ENCODE measurements at regions not wholly inside any gene's neighbourhood (a gene's known extent, or its start where the extent isn't known, plus 50 kb on each side); places are given as distances from the start of the nearest gene placed in this dataset.

GRCh38 chr13:22128441-22129408 is 457.9 kb downstream of the FGF9 start:
- DNase-seq (ENCODE audit: low spot score), result no peak

DNA sequence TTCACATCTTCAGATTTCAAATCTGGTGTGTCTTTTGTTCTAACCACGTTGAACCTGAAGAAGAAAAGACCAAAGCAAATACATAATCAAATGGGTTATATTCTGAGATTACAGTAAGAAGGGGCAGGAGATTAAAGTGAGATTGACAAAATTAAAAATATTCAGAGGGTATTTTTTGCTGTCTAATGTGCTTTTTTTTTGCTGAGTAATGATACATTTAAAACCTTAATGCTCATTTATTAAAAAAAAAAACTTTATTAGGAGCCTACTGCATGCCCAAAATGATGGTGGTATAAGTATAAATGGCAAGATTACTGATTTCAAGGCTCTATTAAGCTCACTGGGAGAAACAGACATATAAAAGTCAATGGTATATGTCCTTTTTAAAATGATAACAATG is 459.4 kb downstream of the FGF9 start:
- DNase-seq (ENCODE audit: low spot score), result no peak

GRCh38 chr13:22134261-22134660 is 463.4 kb downstream of the FGF9 start:
- DNase-seq (ENCODE audit: low spot score), result no peak

- DNase-seq (ENCODE audit: low spot score), result no peak
Observed at GRCh38 chr13:22135446-22135845, 464.6 kb downstream of the FGF9 start.

DNA sequence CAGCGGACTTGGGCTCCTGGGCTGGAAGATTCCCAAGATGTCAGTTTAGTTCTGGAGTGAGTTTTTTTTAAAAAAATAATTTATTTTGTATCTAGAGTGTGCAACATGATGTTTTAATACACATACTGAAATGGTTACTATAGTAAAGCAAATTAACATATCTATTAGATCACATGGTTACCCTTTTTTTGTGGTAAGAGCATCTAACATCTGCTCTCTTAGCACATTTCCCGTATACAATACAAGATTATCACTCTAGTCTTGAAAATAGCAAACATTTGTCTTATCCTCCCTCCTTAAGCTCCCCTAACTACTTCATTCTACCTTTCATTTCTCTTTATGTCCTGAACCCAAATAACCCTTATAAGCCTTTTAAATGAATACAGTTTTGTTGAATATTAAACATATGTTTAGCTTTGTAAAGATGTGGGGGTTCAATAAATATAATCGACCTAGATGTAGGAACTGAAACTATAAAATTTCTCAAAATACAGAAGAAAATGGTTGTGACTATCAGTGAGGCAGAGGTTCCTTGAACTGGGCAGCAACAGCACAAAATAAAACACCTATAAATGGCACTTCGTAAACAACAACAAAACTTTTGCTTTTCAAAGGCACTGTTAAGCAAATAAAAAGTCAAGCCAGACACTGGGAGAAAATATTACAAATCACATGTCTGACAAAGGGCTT is 466.6 kb downstream of the FGF9 start:
- no peak for DNase-seq (ENCODE audit: low spot score)

GRCh38 chr13:22138947-22139346 is 468.1 kb downstream of the FGF9 start:
- DNase-seq (ENCODE audit: low spot score), result no peak

- DNase-seq (ENCODE audit: low spot score), result no peak
Observed at GRCh38 chr13:22141716-22142115, 470.8 kb downstream of the FGF9 start.

DNA sequence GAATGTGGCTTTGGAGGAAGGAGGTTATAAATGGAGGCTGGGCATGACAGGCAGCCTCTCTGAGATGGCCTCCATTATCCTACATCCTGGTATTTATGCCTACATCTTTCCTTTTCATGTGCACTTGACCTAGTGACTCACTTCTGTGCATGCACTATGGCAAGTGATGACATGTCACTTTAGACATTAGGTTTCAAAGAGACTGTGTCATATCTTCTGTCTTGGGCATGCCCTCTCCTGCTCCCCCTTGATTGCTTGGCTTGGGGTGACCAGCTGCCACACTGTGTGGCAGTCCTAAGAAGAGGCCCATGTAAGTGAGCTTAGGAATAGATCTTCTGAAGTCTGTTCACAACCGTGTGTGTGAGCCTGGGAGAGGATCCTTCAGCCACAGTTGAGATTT is 472.8 kb downstream of the FGF9 start:
- no peak for DNase-seq (ENCODE audit: low spot score)

DNA sequence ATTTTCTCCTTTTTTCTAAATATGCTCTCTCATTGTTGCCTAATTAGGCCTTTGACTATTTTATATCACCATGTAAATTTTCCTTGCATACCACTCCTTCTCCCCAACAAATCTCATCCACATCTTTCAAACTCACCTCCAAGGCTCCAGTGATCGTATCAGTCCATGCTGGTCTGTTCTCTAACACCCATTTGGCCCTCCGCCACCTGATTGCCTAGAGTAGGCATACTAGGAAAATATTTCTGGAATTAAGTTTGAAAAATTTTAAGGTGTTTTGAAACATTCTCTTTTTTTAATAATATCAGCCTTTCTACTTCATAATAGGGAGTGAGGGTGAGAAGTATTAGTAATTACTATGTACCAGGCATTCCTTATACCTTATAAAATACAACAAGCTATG is 473.9 kb downstream of the FGF9 start:
- no peak for DNase-seq (ENCODE audit: low spot score)

GRCh38 chr13:22148187-22148586 is 477.3 kb downstream of the FGF9 start:
- no peak for DNase-seq (ENCODE audit: low spot score)

- DNase-seq (ENCODE audit: low spot score), result no peak
Observed at GRCh38 chr13:22152751-22153150, 481.9 kb downstream of the FGF9 start.

- DNase-seq (ENCODE audit: low spot score), result no peak
Observed at GRCh38 chr13:22154041-22154440, 483.2 kb downstream of the FGF9 start.

DNA sequence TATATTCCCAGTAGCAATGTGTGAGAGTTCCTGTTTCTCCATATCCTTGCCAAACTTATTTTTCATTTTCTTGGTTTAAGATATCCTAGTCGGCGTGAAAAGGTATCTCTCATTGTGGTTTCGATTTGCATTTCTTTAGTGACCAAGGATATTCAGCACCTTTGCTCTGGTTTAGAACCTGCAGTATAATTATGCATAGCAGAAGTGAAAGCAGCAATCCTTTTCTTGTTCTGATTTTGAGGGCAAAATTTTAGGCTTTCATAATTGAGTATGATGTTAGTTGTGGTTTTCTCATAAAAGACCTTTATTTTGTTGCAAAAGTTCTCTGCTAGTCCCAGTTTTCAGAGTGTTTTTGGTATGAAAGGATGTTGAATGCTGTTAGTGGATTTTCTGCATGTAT is 491.0 kb downstream of the FGF9 start:
- DNase-seq (ENCODE audit: low spot score), result no peak

DNA sequence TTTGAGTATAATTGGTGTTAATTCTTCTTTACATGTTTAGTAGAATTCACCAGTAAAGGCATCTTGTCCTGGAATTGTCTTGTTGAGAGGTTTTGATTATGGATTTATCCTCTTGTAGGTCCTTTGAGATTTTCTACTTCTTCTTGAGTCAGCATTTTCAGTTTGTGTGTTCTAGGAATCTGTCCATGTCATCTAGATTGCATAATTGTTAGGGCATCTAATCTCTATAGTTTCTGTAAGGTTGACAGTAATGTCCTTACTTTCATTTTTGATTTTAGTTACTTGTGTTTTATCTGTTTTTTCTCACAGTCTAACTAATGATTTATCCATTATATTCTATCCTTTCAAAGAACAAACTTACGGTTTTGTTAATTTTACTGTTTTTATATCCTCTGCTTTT is 492.0 kb downstream of the FGF9 start:
- no peak for DNase-seq (ENCODE audit: low spot score)

- DNase-seq (ENCODE audit: low spot score), result no peak
Observed at GRCh38 chr13:22168437-22169190, 497.7 kb downstream of the FGF9 start.

DNA sequence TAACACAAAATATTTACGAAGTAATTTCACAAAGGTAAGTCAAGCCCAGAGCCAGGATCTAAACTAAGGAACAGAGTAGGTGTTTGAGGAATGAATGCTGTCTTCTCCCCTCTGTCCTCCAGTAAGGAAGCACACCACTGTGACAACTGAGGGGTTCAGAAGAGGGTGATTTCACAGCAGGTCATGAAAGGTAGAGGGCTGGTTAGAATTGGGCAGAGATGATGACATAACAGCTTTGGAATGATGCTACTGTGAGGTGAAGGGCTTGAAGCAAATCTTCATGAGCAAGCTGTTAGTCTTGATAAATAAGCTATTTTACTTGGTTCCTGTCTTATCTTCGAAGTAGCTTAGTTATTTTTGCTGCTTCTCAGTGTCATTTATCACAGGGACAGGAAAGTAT is 498.6 kb downstream of the FGF9 start:
- DNase-seq (ENCODE audit: low spot score), result no peak

DNA sequence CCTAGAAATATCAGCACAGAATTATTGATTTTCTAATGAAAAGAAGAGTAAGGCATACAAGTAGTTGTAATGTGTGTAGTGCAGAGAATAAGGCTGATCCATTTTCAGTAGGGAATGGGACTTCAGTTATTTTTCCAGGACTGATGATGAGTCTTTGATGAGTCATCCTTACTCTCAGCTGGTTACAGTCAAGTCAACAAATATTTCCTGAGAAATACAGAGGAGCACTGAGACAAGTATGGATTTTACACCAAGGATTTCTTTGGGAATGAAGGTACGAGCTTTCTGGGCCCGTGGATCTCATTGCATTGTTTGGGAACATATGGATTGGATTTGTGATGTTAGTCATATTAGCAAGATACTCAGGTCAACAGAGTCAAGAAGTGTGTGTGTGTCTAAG is 502.7 kb downstream of the FGF9 start:
- DNase-seq (ENCODE audit: low spot score), result no peak

- no peak for DNase-seq (ENCODE audit: low spot score)
Observed at GRCh38 chr13:22175241-22175640, 504.4 kb downstream of the FGF9 start.

- DNase-seq (ENCODE audit: low spot score), result no peak
Observed at GRCh38 chr13:22175815-22176214, 504.9 kb downstream of the FGF9 start.

- DNase-seq (ENCODE audit: low spot score), result no peak
Observed at GRCh38 chr13:22176968-22177520, 506.2 kb downstream of the FGF9 start.

GRCh38 chr13:22178878-22179277 is 508.0 kb downstream of the FGF9 start:
- no peak for DNase-seq (ENCODE audit: low spot score)

DNA sequence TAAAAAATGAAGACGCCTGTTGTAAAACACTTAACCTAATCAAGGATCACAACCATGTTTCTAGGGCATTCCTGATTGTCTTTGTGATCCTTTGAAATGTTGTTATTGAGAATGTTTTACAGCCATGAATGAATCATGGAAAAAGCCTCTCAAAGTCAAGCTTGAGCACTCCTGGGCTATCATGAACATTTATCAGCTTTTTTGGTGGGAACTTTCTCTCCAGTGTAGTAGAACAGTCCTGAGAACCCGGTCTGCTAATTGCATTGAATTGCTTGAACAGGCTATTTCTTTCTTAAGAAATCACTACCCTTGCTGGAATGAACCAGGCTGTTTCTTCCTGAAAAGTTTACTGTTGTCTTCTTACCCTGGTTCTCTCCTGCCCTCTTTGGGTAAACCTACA is 516.5 kb downstream of the FGF9 start:
- no peak for DNase-seq (ENCODE audit: low spot score)

Data from pons (tissue), 1 donor.